Osteocyte (in vitro differentiated cells): ENCODE measurements at regions not wholly inside any gene's neighbourhood (a gene's known extent, or its start where the extent isn't known, plus 50 kb on each side); places are given as distances from the start of the nearest gene placed in this dataset.
A peak's percentile ranks its signal among the peaks of the same experiment; 100 is the strongest.
"Not testable (repeated sequence)": the region's sequence is repeated elsewhere in the genome, so short reads cannot be mapped to it uniquely, and the experiment has no call there.

Source experiments
- DNase-seq: peaks from one replicate; pipeline ENCODE4 v3.0.0; 2021; ENCODE audit warnings: mixed read lengths; ENCODE audit not compliant: unreplicated experiment; ENCODE audit errors: extremely low spot score
- H3K27ac Mint-ChIP-seq: one replicate; pipeline ENCODE4 v1.8.0; 2021; ENCODE audit warnings: mild to moderate bottlenecking, mixed read lengths; ENCODE audit not compliant: unreplicated experiment
- H3K27me3 Mint-ChIP-seq: one replicate; pipeline ENCODE4 v1.8.0; 2021; ENCODE audit warnings: mixed read lengths; ENCODE audit not compliant: unreplicated experiment
- H3K36me3 Mint-ChIP-seq: one replicate; pipeline ENCODE4 v1.8.0; 2021; ENCODE audit warnings: mixed read lengths; ENCODE audit not compliant: unreplicated experiment
- H3K4me1 Mint-ChIP-seq: one replicate; pipeline ENCODE4 v1.8.0; 2021; ENCODE audit warnings: mixed read lengths; ENCODE audit not compliant: unreplicated experiment
- H3K4me3 Mint-ChIP-seq: one replicate; pipeline ENCODE4 v1.8.0; 2021; ENCODE audit warnings: mild to moderate bottlenecking, moderate library complexity, mixed read lengths; ENCODE audit not compliant: unreplicated experiment
- H3K9me3 Mint-ChIP-seq: one replicate; pipeline ENCODE4 v1.8.0; 2021; ENCODE audit warnings: mixed read lengths; ENCODE audit not compliant: unreplicated experiment
- CTCF ChIP-seq: fragments of 200-600 bp; sonication (generic); IDR thresholded peaks from 2 replicates; pipeline ENCODE4 v1.5.0; 2021; ENCODE audit warnings: antibody characterized with exemption, mild to moderate bottlenecking, moderate library complexity

GRCh38 chr11:28797536-28797935 lies 689.3 kb downstream of the METTL15 start:
- Mint-ChIP-seq H3K4me1 (peaks cover 18% of the 10 kb centered on the region), H3K27me3 (no peaks in the 10 kb centered on the region), H3K9me3 (no peaks in the 10 kb centered on the region), H3K4me3 (no peak overlapping the region), H3K27ac (no peak overlapping the region), H3K36me3 (no peaks in the 10 kb centered on the region)
- DNase-seq, result no peak
- TF ChIP-seq CTCF, result no peak

GRCh38 chr11:28794405-28794804 lies 686.2 kb downstream of the METTL15 start:
- H3K4me3 Mint-ChIP-seq, result no peak overlapping the region
- H3K4me1 Mint-ChIP-seq, result peaks cover 18% of the 10 kb centered on the region
- H3K27me3 Mint-ChIP-seq, result no peaks in the 10 kb centered on the region
- peaks cover 16% of the 10 kb centered on the region for H3K9me3 Mint-ChIP-seq
- no peak for TF ChIP-seq CTCF
- H3K36me3 Mint-ChIP-seq, result peaks cover 11% of the 10 kb centered on the region
- peak overlapping the region; percentile 55 for H3K27ac Mint-ChIP-seq
- DNase-seq, result no peak

- H3K4me1 Mint-ChIP-seq, result peaks cover 16% of the 10 kb centered on the region
- H3K27ac Mint-ChIP-seq, result no peak overlapping the region
- H3K4me3 Mint-ChIP-seq, result no peak overlapping the region
- no peaks in the 10 kb centered on the region for H3K27me3 Mint-ChIP-seq
- peaks cover 11% of the 10 kb centered on the region for H3K36me3 Mint-ChIP-seq
- TF ChIP-seq CTCF, result no peak
- peaks cover 19% of the 10 kb centered on the region for H3K9me3 Mint-ChIP-seq
- DNase-seq, result no peak
Measured at GRCh38 chr11:28793282-28793738, 685.1 kb downstream of the METTL15 start.

GRCh38 chr11:28792856-28793255 lies 684.7 kb downstream of the METTL15 start:
- Mint-ChIP-seq H3K27ac (no peak overlapping the region), H3K36me3 (peaks cover 11% of the 10 kb centered on the region)

GRCh38 chr11:28787897-28788296 lies 679.7 kb downstream of the METTL15 start:
- peaks cover 11% of the 10 kb centered on the region for H3K36me3 Mint-ChIP-seq
- DNase-seq, H3K4me3 Mint-ChIP-seq, H3K4me1 Mint-ChIP-seq, H3K27me3 Mint-ChIP-seq, H3K27ac Mint-ChIP-seq: not testable (repeated sequence)
- peaks cover 55% of the 10 kb centered on the region for H3K9me3 Mint-ChIP-seq

More at GRCh38 chr11:28792856-28793255, 684.7 kb downstream of the METTL15 start:
- Mint-ChIP-seq H3K4me3 (no peak overlapping the region), H3K9me3 (peaks cover 19% of the 10 kb centered on the region), H3K4me1 (peaks cover 19% of the 10 kb centered on the region), H3K27me3 (no peaks in the 10 kb centered on the region)
- no peak for TF ChIP-seq CTCF
- DNase-seq, result no peak

- no peaks in the 10 kb centered on the region for H3K27me3 Mint-ChIP-seq
- TF ChIP-seq CTCF, result no peak
- H3K4me3 Mint-ChIP-seq, result no peak overlapping the region
- H3K27ac Mint-ChIP-seq, result no peak overlapping the region
- peaks cover 13% of the 10 kb centered on the region for H3K36me3 Mint-ChIP-seq
- H3K9me3 Mint-ChIP-seq, result peaks cover 36% of the 10 kb centered on the region
- H3K4me1 Mint-ChIP-seq, result no peaks in the 10 kb centered on the region
- DNase-seq, result no peak
Measured at GRCh38 chr11:28777126-28777525, 668.9 kb downstream of the METTL15 start.
